ENCODE measurements at regions not wholly inside any gene's neighbourhood (a gene's known extent, or its start where the extent isn't known, plus 50 kb on each side); places are given as distances from the start of the nearest gene placed in this dataset.

DNA sequence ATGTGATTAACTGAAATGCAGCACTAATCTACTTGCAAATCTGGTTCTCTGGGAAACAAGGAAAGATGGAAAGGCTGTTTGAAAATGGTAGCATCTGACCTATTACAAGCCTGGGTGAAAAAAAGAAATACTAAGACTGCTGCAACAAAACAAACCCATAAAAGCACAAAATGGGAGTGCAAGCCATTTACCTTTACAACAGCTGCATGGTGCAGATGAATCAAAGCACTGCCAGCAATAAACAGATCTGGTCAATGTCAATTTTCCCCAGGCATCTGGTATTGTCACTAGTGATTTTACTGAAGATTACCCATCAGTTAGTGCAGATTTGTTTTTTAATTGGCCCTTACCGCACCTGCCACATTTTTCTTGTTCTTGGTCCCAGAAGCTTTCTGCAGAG lies 1341.7 kb downstream of the PLA2G4A start:
- TF ChIP-seq, protein P1, sequence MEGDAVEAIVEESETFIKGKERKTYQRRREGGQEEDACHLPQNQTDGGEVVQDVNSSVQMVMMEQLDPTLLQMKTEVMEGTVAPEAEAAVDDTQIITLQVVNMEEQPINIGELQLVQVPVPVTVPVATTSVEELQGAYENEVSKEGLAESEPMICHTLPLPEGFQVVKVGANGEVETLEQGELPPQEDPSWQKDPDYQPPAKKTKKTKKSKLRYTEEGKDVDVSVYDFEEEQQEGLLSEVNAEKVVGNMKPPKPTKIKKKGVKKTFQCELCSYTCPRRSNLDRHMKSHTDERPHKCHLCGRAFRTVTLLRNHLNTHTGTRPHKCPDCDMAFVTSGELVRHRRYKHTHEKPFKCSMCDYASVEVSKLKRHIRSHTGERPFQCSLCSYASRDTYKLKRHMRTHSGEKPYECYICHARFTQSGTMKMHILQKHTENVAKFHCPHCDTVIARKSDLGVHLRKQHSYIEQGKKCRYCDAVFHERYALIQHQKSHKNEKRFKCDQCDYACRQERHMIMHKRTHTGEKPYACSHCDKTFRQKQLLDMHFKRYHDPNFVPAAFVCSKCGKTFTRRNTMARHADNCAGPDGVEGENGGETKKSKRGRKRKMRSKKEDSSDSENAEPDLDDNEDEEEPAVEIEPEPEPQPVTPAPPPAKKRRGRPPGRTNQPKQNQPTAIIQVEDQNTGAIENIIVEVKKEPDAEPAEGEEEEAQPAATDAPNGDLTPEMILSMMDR (IDR thresholded peaks at IDR 0.05) = no peak
- no peak for TF ChIP-seq POLR2A (IDR thresholded peaks at IDR 0.05)

Measured in esophagus squamous epithelium (tissue), 4 donors.